Heart left ventricle (tissue), 13 donors: ENCODE measurements at regions not wholly inside any gene's neighbourhood (a gene's known extent, or its start where the extent isn't known, plus 50 kb on each side); places are given as distances from the start of the nearest gene placed in this dataset.

Source experiments
- POLR2A ChIP-seq, 2 donors: fragments of 450-650 bp; IDR thresholded peaks; one replicate each; pipeline ENCODE4 v1.6.1; 2017; ENCODE audit warnings: antibody characterized with exemption in 2 of 2, mild to moderate bottlenecking in 2 of 2, moderate library complexity in 2 of 2
- TF ChIP-seq, protein P1 (sequence below), 12 donors: fragments of 200-600 bp; sonication (generic) in 4 of 12; IDR thresholded peaks; one replicate each; pipeline versions ENCODE4 v1.5.0 to v1.8.0; 2018 to 2022; ENCODE audit warnings: antibody characterized with exemption in 12 of 12, mild to moderate bottlenecking in 5 of 12
- donor health status: ischemic (EF 13 %, LVEDD 7.1; RV severe dilation, severe dysfunction).
- donor health status: DM: no; HTN: yes; CAD: no.
- donor health status: DM: no; HTN: no; CAD: no.
- donor health status: ischemic (EF 25% LVEDD 6.9; RV normal size, moderate dysfunction).
- donor health status: ischemic (EF 25% LVEDD 5.7; RV mildly dilated, moderate dysfunction).
- donor health status: ischemic (EF 35%, LVEDD 5.7; RV mildly dilated, moderate dysfunction).
- donor health status: nonischemic (EF 11% LVEDD 7.7; RV severe dilation, severe dysfunction).
- donor health status: DM: yes; HTN: yes; CAD: no.
- donor health status: PGD.
- donor health status: ischemic (EF 29% LVEDD 5.4; RV normal size, mild dysfunction).
- donor health status: nonischemic (EF 23%, LVEDD 6.1; RV moderate dilation, normal function).

DNA sequence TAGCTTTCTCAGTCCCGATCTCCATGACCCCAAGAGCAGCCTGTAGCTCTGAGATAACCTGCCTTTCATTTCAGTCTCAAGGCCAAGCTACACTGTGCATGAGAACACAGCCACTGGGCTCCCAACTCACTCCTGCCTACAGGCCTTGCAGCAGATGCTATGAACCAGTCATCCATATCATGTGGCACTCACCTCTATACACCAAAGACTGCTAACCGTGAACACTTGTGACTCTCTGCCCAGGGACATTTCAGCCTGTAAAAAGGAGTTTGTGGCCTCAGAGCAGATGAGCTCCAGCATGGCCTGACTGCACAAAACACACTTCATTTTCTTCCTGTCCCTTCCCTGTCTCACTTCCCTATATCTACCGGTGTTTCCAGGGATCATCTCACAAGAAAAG lies 56.9 kb upstream of the NPY start:
- TF ChIP-seq, protein P1, sequence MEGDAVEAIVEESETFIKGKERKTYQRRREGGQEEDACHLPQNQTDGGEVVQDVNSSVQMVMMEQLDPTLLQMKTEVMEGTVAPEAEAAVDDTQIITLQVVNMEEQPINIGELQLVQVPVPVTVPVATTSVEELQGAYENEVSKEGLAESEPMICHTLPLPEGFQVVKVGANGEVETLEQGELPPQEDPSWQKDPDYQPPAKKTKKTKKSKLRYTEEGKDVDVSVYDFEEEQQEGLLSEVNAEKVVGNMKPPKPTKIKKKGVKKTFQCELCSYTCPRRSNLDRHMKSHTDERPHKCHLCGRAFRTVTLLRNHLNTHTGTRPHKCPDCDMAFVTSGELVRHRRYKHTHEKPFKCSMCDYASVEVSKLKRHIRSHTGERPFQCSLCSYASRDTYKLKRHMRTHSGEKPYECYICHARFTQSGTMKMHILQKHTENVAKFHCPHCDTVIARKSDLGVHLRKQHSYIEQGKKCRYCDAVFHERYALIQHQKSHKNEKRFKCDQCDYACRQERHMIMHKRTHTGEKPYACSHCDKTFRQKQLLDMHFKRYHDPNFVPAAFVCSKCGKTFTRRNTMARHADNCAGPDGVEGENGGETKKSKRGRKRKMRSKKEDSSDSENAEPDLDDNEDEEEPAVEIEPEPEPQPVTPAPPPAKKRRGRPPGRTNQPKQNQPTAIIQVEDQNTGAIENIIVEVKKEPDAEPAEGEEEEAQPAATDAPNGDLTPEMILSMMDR (IDR thresholded peaks at IDR 0.05) = no peak
- TF ChIP-seq POLR2A (IDR thresholded peaks at IDR 0.05) = no peak
